Smooth muscle cell (in vitro differentiated cells): ENCODE measurements at regions not wholly inside any gene's neighbourhood (a gene's known extent, or its start where the extent isn't known, plus 50 kb on each side); places are given as distances from the start of the nearest gene placed in this dataset.
"Not testable (repeated sequence)": the region's sequence is repeated elsewhere in the genome, so short reads cannot be mapped to it uniquely, and the experiment has no call there.

Source experiments
- DNase-seq: peaks from one replicate; lab custom pipeline; 2025; ENCODE audit not compliant: unreplicated experiment; lab: John Stamatoyannopoulos, UW
- H2AFZ ChIP-seq: fragments of 200-600 bp; sonication (generic); 2 replicates; pipeline ENCODE4 v1.6.0; 2016; ENCODE audit warnings: antibody characterized with exemption, low read depth, mild to moderate bottlenecking
- H3F3A ChIP-seq: fragments of 200-600 bp; sonication (generic); 2 replicates; pipeline ENCODE4 v1.6.0; 2017; ENCODE audit warnings: antibody characterized with exemption, low read depth
- H3K27ac ChIP-seq: fragments of 200-600 bp; sonication (generic); 2 replicates; pipeline ENCODE4 v1.5.1; 2016; ENCODE audit warnings: low read depth, mild to moderate bottlenecking
- H3K27me3 ChIP-seq: fragments of 200-600 bp; sonication (generic); 2 replicates; pipeline ENCODE4 v1.6.1; 2016; ENCODE audit warnings: low read depth, mild to moderate bottlenecking
- H3K36me3 ChIP-seq: fragments of 200-600 bp; sonication (generic); 2 replicates; pipeline ENCODE4 v1.5.1; 2016; ENCODE audit warnings: low read depth
- H3K4me1 ChIP-seq: fragments of 200-600 bp; sonication (generic); 2 replicates; pipeline ENCODE4 v1.5.1; 2016; ENCODE audit warnings: low read depth
- H3K4me2 ChIP-seq: fragments of 200-600 bp; sonication (generic); 2 replicates; pipeline ENCODE4 v1.6.0; 2016; ENCODE audit warnings: mild to moderate bottlenecking
- H3K4me3 ChIP-seq: fragments of 200-600 bp; sonication (generic); 2 replicates; pipeline ENCODE4 v1.5.1; 2016; ENCODE audit warnings: mild to moderate bottlenecking
- H3K79me2 ChIP-seq: fragments of 200-600 bp; sonication (generic); 2 replicates; pipeline ENCODE4 v1.6.0; 2016; ENCODE audit warnings: low read depth, mild to moderate bottlenecking
- H3K9ac ChIP-seq: fragments of 200-600 bp; sonication (generic); 2 replicates; pipeline ENCODE4 v1.6.0; 2016; ENCODE audit warnings: low read depth
- H3K9me3 ChIP-seq: fragments of 200-600 bp; sonication (generic); replicated peaks from 2 replicates; pipeline ENCODE4 v1.5.1; 2016; ENCODE audit warnings: low read depth
- H4K20me1 ChIP-seq: fragments of 200-600 bp; sonication (generic); 2 replicates; pipeline ENCODE4 v1.6.0; 2016; ENCODE audit warnings: low read depth
- WGBS: methylation state at CpG from one replicate; pipeline ENCODE4 v1.1.7; 2016; ENCODE audit warnings: low lambda C conversion rate; 5-methylcytosine and 5-hydroxymethylcytosine counted together

DNA sequence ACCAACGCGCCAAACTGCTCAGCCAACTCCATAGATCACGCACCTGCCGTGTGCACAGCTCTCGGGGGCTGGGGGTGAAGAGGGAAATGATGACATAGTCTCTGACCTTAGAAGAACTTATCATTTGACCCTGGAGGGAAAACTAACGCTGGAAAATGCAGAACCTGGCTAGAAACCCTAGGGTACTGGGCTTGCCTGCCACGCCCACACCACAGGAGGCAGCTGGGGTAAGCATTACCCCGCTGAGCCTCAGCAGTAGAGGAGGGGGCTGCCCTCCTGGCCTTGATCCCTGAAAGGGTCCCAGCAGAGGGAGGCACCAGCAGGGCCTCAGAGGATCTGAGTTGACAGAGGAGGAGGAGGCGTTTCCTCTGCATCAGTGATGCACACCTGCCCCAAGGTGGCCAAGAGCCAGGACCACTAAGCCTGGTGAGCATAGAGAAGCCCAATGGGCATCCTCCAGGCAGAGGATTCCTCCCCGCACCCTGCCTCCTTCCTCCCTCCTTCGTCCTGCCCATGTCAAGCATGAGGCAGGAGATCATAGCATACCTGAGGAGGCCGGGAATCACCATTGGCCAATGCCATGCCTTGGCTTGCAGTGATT lies 135.5 kb downstream of the TNFRSF13B start:
- not testable (repeated sequence) for H4K20me1 ChIP-seq, H3K79me2 ChIP-seq, H3K4me1 ChIP-seq, DNase-seq, H3K9ac ChIP-seq, H2AFZ ChIP-seq, H3K27ac ChIP-seq, H3K36me3 ChIP-seq, H3K9me3 ChIP-seq, H3K4me3 ChIP-seq, H3K27me3 ChIP-seq, H3K4me2 ChIP-seq, H3F3A ChIP-seq
- 60% methylated on average over 1 of the region's 12 CpGs for WGBS

DNA sequence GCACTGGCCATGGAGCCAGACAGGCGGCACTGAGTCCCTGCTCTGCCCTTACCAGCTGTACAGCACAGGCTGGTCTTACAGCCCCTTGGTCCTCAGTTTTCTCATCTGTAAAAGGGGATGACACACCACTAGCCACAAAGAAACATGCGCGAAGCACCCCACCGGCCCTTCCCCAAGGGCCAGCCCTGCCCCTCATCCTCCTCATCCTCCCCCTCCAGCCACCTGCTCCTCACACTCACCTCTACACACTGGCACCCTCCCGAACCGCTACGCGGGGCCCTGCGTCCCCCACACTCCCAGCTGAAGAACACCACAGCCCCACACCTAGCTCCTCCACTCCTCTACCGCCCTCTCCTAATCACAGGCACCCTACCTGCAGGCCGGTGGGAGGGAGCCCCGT lies 138.4 kb downstream of the TNFRSF13B start:
- H3K27ac ChIP-seq, H3K36me3 ChIP-seq, H3K4me3 ChIP-seq, H3K4me2 ChIP-seq, H3F3A ChIP-seq, DNase-seq, H3K27me3 ChIP-seq, H3K9me3 ChIP-seq, H4K20me1 ChIP-seq, H3K79me2 ChIP-seq, H3K9ac ChIP-seq, H3K4me1 ChIP-seq, H2AFZ ChIP-seq: not testable (repeated sequence)
- WGBS: 99% methylated on average over 8 of the region's 12 CpGs

DNA sequence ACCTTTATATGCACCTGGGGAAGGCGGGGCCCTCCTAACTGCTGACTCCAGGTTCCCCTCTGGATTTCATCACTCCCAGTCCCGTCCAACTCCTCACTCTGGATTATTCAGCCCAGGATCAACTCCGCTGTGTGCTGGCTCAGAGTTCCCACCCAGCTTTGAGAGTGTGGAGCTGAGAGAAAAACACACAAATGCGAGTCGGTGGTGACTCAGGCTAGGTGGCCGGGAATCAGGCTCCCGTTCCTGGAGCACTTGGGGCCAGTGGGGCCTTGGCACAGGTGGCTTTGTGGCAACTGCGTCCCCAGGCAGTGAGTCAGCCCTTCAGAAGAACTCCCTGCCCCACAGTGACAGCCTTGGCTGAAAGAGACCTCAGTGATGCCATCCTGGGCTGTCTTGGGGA lies 139.1 kb downstream of the TNFRSF13B start:
- not testable (repeated sequence) for DNase-seq

DNA sequence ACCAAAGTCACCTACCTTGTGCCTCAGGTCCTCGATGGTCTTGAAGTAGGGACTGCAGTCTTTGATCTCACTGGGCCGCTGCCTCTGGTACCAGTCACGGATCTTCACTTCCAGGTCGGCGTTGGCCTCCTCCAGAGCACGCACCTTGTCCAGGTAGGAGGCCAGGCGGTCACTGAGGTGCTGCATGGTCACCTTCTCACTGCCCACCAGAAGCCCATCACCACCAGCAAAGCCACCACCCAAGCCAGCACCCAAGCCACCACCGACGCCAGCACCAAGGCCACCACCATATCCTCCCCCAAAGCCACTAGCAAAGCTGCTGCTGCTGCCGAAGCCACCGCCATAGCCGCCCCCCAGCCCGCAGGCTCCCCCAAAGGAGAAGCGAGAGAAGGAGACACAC lies 139.7 kb downstream of the TNFRSF13B start:
- H3K9ac ChIP-seq, H3K4me1 ChIP-seq, H3K4me3 ChIP-seq, H3K4me2 ChIP-seq, H3K27ac ChIP-seq, H2AFZ ChIP-seq, H3F3A ChIP-seq, H3K36me3 ChIP-seq, H3K9me3 ChIP-seq, H4K20me1 ChIP-seq, H3K27me3 ChIP-seq, DNase-seq, H3K79me2 ChIP-seq: not testable (repeated sequence)
- WGBS: 92% methylated on average over 8 of the region's 14 CpGs

More for the DNA sequence above, 139.1 kb downstream of the TNFRSF13B start:
- H3K27me3 ChIP-seq, H4K20me1 ChIP-seq, H3K36me3 ChIP-seq, H3K27ac ChIP-seq, H2AFZ ChIP-seq, H3K4me1 ChIP-seq, H3F3A ChIP-seq, H3K9me3 ChIP-seq, H3K9ac ChIP-seq, H3K4me3 ChIP-seq, H3K79me2 ChIP-seq, H3K4me2 ChIP-seq: not testable (repeated sequence)
- 23% methylated on average over 6 of the region's 8 CpGs for WGBS

DNA sequence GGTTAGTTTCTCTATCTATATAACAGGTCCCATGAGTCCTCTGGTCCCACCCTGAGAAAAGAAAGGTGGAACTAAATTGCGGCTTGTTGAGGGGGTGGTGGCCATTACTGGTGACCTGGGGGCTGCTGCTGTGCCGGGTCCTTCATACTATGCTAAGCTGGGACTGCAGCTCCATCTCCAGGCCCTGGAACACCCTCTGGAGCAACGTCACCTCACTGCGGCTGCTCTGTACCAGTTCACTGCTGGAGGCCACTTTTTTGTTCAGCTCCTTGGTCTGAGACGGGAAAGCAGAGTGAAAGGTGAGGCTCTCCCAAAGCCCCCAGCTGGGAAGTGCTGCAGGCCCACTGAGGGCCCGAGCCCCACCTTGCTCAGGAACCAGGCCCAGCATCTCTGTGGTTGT lies 140.7 kb downstream of the CCDC144A start:
- H3K9me3 ChIP-seq, H3K79me2 ChIP-seq, H3K27ac ChIP-seq, H3K4me2 ChIP-seq, H3K4me3 ChIP-seq, H3K27me3 ChIP-seq, H3K36me3 ChIP-seq, H2AFZ ChIP-seq, H3K4me1 ChIP-seq, DNase-seq, H4K20me1 ChIP-seq, H3K9ac ChIP-seq, H3F3A ChIP-seq: not testable (repeated sequence)
- 80% methylated on average over 6 of the region's 6 CpGs for whole genome bisulfite sequencing

DNA sequence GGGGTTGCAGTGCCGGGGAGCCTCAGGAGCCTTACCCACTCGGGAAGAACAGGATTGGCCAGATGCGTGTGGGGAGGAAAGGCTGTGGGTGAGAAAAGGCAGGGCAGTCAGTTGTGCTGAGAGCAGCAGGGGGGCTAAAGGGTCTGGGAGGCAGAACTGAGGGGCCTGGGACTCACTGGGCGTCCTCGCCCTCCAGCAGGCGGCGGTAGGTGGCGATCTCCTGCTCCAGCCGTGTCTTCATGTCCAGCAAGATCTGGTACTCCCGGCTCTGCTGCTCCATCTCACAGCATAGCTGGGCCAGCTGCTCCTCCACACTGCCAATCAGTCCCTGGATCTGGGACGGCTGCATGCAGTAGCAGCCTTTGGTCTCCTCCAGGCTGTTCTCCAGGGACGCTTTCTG lies 140.2 kb downstream of the CCDC144A start:
- H2AFZ ChIP-seq, H3K4me3 ChIP-seq, H3K9ac ChIP-seq, H3K9me3 ChIP-seq, H3K4me2 ChIP-seq, H3K27me3 ChIP-seq, H3K4me1 ChIP-seq, H3F3A ChIP-seq, H3K27ac ChIP-seq, H3K36me3 ChIP-seq, H4K20me1 ChIP-seq, DNase-seq, H3K79me2 ChIP-seq: not testable (repeated sequence)
- WGBS: 43% methylated on average over 2 of the region's 12 CpGs
